ENCODE measurements at regions not wholly inside any gene's neighbourhood (a gene's known extent, or its start where the extent isn't known, plus 50 kb on each side); places are given as distances from the start of the nearest gene placed in this dataset.
"Not testable (repeated sequence)": the region's sequence is repeated elsewhere in the genome, so short reads cannot be mapped to it uniquely, and the experiment has no call there.

GRCh38 chr1:190835658-190836057, 358.0 kb upstream of the BRINP3 start:
- DNase-seq (ENCODE audit: low spot score) (no peak), ATAC-seq (no peak)
- H3K27me3 Mint-ChIP-seq (ENCODE audit: low read depth) = no peaks in the 10 kb centered on the region
- H3K4me1 Mint-ChIP-seq = no peaks in the 10 kb centered on the region
- no peaks in the 10 kb centered on the region for H3K9me3 Mint-ChIP-seq
- CTCF ChIA-PET = no interaction called here
- H3K36me3 Mint-ChIP-seq = no peaks in the 10 kb centered on the region
- TF ChIP-seq MAX (CRISPR knock-in tag; IDR thresholded peaks at IDR 0.05) (no peak), ZNF423 (CRISPR knock-in tag; IDR thresholded peaks at IDR 0.05) (no peak), ZNF416 (CRISPR knock-in tag; IDR thresholded peaks at IDR 0.05) (no peak), SOX15 (CRISPR knock-in tag; IDR thresholded peaks at IDR 0.05) (no peak), CBFB (CRISPR knock-in tag; IDR thresholded peaks at IDR 0.05; ENCODE audit: low read depth) (no peak), ZNF219 (CRISPR knock-in tag; IDR thresholded peaks at IDR 0.05; ENCODE audit: borderline replicate concordance) (no peak), ZNF425 (CRISPR knock-in tag; conservative IDR thresholded peaks at IDR 0.05) (no peak), HMGA2 (CRISPR knock-in tag; IDR thresholded peaks at IDR 0.05) (no peak), TEAD1 (CRISPR knock-in tag; IDR thresholded peaks at IDR 0.05) (no peak), ZNF263 (CRISPR knock-in tag; IDR thresholded peaks at IDR 0.05; ENCODE audit: low read depth) (no peak), USF1 (CRISPR knock-in tag; IDR thresholded peaks at IDR 0.05) (no peak), GRHL2 (CRISPR knock-in tag; IDR thresholded peaks at IDR 0.05; ENCODE audit: insufficient replicate concordance, severe bottlenecking) (no peak), EMX1 (CRISPR knock-in tag; IDR thresholded peaks at IDR 0.05) (no peak)
- H3K27ac Mint-ChIP-seq = no peak overlapping the region
- POLR2A ChIA-PET = interaction anchor here (1.1 kb wide), 1 partner anchor 11 kb away, joined by 3 read pairs; no protein-coding TSS in a partner anchor
- no peak overlapping the region for H3K4me3 Mint-ChIP-seq

- ATAC-seq; POLR2A ChIA-PET; H3K4me3 Mint-ChIP-seq; H3K27me3 Mint-ChIP-seq (ENCODE audit: low read depth); H3K36me3 Mint-ChIP-seq; H3K9me3 Mint-ChIP-seq; CTCF ChIA-PET; DNase-seq (ENCODE audit: low spot score); H3K4me1 Mint-ChIP-seq; H3K27ac Mint-ChIP-seq: not testable (repeated sequence)
These were observed 359.5 kb upstream of the BRINP3 start for GRCh38 chr1:190837200-190837599.

GRCh38 chr1:190837888-190838287, 360.2 kb upstream of the BRINP3 start:
- Mint-ChIP-seq H3K4me1 (no peaks in the 10 kb centered on the region), H3K27ac (no peak overlapping the region), H3K36me3 (no peaks in the 10 kb centered on the region), H3K27me3 (ENCODE audit: low read depth) (no peaks in the 10 kb centered on the region), H3K4me3 (no peak overlapping the region), H3K9me3 (no peaks in the 10 kb centered on the region)
- no peak for DNase-seq (ENCODE audit: low spot score)
- ATAC-seq = no peak
- CTCF ChIA-PET = no interaction called here
- TF ChIP-seq USF1 (CRISPR knock-in tag; IDR thresholded peaks at IDR 0.05) (no peak), FOXP1 (CRISPR knock-in tag; IDR thresholded peaks at IDR 0.05; ENCODE audit: borderline replicate concordance) (no peak), CREM (CRISPR knock-in tag; IDR thresholded peaks at IDR 0.05) (no peak), SP1 (CRISPR knock-in tag; conservative IDR thresholded peaks at IDR 0.05) (no peak), TEAD4 (CRISPR knock-in tag; IDR thresholded peaks at IDR 0.05) (no peak), CREB1 (CRISPR knock-in tag; IDR thresholded peaks at IDR 0.05) (no peak), ZNF138 (CRISPR knock-in tag; conservative IDR thresholded peaks at IDR 0.05) (no peak), EMX1 (CRISPR knock-in tag; IDR thresholded peaks at IDR 0.05) (no peak), ZNF396 (CRISPR knock-in tag; IDR thresholded peaks at IDR 0.05; ENCODE audit: borderline replicate concordance) (no peak), MAX (CRISPR knock-in tag; IDR thresholded peaks at IDR 0.05) (no peak), ZNF416 (CRISPR knock-in tag; IDR thresholded peaks at IDR 0.05) (no peak), OVOL2 (CRISPR knock-in tag; IDR thresholded peaks at IDR 0.05; ENCODE audit: borderline replicate concordance) (no peak), STAT6 (CRISPR knock-in tag; conservative IDR thresholded peaks at IDR 0.05; ENCODE audit: low read depth) (no peak), ZMAT4 (CRISPR knock-in tag; IDR thresholded peaks at IDR 0.05) (no peak), NFYB (CRISPR knock-in tag; conservative IDR thresholded peaks at IDR 0.05; ENCODE audit: low read depth) (no peak)
- POLR2A ChIA-PET = no interaction called here
